ENCODE measurements at regions not wholly inside any gene's neighbourhood (a gene's known extent, or its start where the extent isn't known, plus 50 kb on each side); places are given as distances from the start of the nearest gene placed in this dataset.

GRCh38 chr20:58011106-58011946 lies 217.1 kb downstream of the ANKRD60 start:
- Histone ChIP-seq H2AFZ (ENCODE audit: low read length) (no peak overlapping the region), H3K4me2 (ENCODE audit: low read depth, low read length, poor library complexity, severe bottlenecking) (no peak overlapping the region), H3K36me3 (ENCODE audit: insufficient read depth, low read length) (no peaks in the 10 kb centered on the region), H3F3A (ENCODE audit: low read depth) (no peaks in the 10 kb centered on the region), H3K9ac (ENCODE audit: low read depth, low read length, poor library complexity, severe bottlenecking) (no peak overlapping the region), H3K27me3 (ENCODE audit: insufficient read depth, low read length, poor library complexity, severe bottlenecking) (no peaks in the 10 kb centered on the region), H3K9me3 (ENCODE audit: insufficient read depth, low read depth, low read length) (no peaks in the 10 kb centered on the region), H3K4me1 (ENCODE audit: insufficient read depth, low read length, poor library complexity, severe bottlenecking) (no peaks in the 10 kb centered on the region), H3K79me2 (ENCODE audit: insufficient read depth, low read length) (no peaks in the 10 kb centered on the region), H3K4me3 (ENCODE audit: low read length, poor library complexity, severe bottlenecking) (no peak overlapping the region), H3K9me2 (replicated peaks; ENCODE audit: low read depth, low read length) (no peaks in the 10 kb centered on the region), H4K20me1 (ENCODE audit: insufficient read depth, low read length, poor library complexity, severe bottlenecking) (no peaks in the 10 kb centered on the region)
- TF ChIP-seq CTCF (conservative IDR thresholded peaks at IDR 0.05; ENCODE audit: low read length) (no peak), EZH2phosphoT487 (IDR thresholded peaks at IDR 0.05; ENCODE audit: borderline replicate concordance) (no peak)

- Histone ChIP-seq H3F3A (ENCODE audit: low read depth) (no peaks in the 10 kb centered on the region), H3K36me3 (ENCODE audit: insufficient read depth, low read length) (no peaks in the 10 kb centered on the region), H3K4me1 (ENCODE audit: insufficient read depth, low read length, poor library complexity, severe bottlenecking) (no peaks in the 10 kb centered on the region), H3K27me3 (ENCODE audit: insufficient read depth, low read length, poor library complexity, severe bottlenecking) (no peaks in the 10 kb centered on the region), H3K9ac (ENCODE audit: low read depth, low read length, poor library complexity, severe bottlenecking) (no peak overlapping the region), H3K4me2 (ENCODE audit: low read depth, low read length, poor library complexity, severe bottlenecking) (no peak overlapping the region), H3K4me3 (ENCODE audit: low read length, poor library complexity, severe bottlenecking) (no peak overlapping the region), H3K9me2 (replicated peaks; ENCODE audit: low read depth, low read length) (no peaks in the 10 kb centered on the region), H2AFZ (ENCODE audit: low read length) (no peak overlapping the region), H4K20me1 (ENCODE audit: insufficient read depth, low read length, poor library complexity, severe bottlenecking) (no peaks in the 10 kb centered on the region), H3K9me3 (ENCODE audit: insufficient read depth, low read depth, low read length) (no peaks in the 10 kb centered on the region), H3K79me2 (ENCODE audit: insufficient read depth, low read length) (no peaks in the 10 kb centered on the region)
- TF ChIP-seq EZH2phosphoT487 (IDR thresholded peaks at IDR 0.05; ENCODE audit: borderline replicate concordance) (no peak), CTCF (conservative IDR thresholded peaks at IDR 0.05; ENCODE audit: low read length) (no peak)
These were observed 217.8 kb downstream of the ANKRD60 start for GRCh38 chr20:58010666-58011065.

GRCh38 chr20:58010186-58010585 lies 218.3 kb downstream of the ANKRD60 start:
- Histone ChIP-seq H3K9me2 (replicated peaks; ENCODE audit: low read depth, low read length) (no peaks in the 10 kb centered on the region), H3K27me3 (ENCODE audit: insufficient read depth, low read length, poor library complexity, severe bottlenecking) (no peaks in the 10 kb centered on the region), H3K4me2 (ENCODE audit: low read depth, low read length, poor library complexity, severe bottlenecking) (no peak overlapping the region), H3K36me3 (ENCODE audit: insufficient read depth, low read length) (no peaks in the 10 kb centered on the region), H3K4me1 (ENCODE audit: insufficient read depth, low read length, poor library complexity, severe bottlenecking) (no peaks in the 10 kb centered on the region), H3F3A (ENCODE audit: low read depth) (no peaks in the 10 kb centered on the region), H3K9ac (ENCODE audit: low read depth, low read length, poor library complexity, severe bottlenecking) (no peak overlapping the region), H2AFZ (ENCODE audit: low read length) (no peak overlapping the region), H3K4me3 (ENCODE audit: low read length, poor library complexity, severe bottlenecking) (no peak overlapping the region), H3K9me3 (ENCODE audit: insufficient read depth, low read depth, low read length) (no peaks in the 10 kb centered on the region), H3K79me2 (ENCODE audit: insufficient read depth, low read length) (no peaks in the 10 kb centered on the region), H4K20me1 (ENCODE audit: insufficient read depth, low read length, poor library complexity, severe bottlenecking) (no peaks in the 10 kb centered on the region)
- no peak for TF ChIP-seq CTCF (conservative IDR thresholded peaks at IDR 0.05; ENCODE audit: low read length)
- TF ChIP-seq EZH2phosphoT487 (IDR thresholded peaks at IDR 0.05; ENCODE audit: borderline replicate concordance): no peak
